ENCODE measurements at regions not wholly inside any gene's neighbourhood (a gene's known extent, or its start where the extent isn't known, plus 50 kb on each side); places are given as distances from the start of the nearest gene placed in this dataset.
"Not testable (repeated sequence)": the region's sequence is repeated elsewhere in the genome, so short reads cannot be mapped to it uniquely, and the experiment has no call there.

DNA sequence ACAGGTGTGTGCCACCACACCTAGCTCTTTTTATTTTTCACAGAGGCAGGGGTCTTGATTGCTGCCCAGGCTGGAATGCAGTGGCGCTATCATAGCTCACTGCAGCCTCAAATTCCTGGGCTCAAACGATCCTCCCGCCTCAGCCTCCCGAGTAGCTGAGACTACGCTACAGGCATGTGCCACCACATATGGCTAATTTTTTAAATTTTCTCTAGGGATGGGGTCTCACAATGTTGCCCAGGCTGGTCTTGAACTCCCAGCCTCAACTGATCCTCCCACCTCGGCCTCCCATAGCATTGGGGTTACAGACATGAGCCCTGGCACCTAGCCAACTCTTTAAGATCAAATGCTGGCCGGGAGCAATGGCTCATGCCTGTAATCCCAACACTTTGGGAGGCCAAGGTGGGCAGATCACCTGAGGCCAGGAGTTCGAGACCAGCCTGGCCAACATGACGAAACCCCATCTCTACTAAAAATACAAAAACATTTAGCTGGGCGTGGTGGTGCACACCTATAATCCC lies 50.6 kb upstream of the MYL10 start:
- H3K4me3 ChIP-seq (ENCODE audit: insufficient read depth, low read depth, low read length); H3K27me3 ChIP-seq (ENCODE audit: control insufficient read depth, insufficient read depth, low read length, poor library complexity, severe bottlenecking); H3K27ac ChIP-seq (ENCODE audit: insufficient read depth, low read depth, low read length, poor library complexity, severe bottlenecking); H3K9me3 ChIP-seq (ENCODE audit: control insufficient read depth, low read length); H3K4me1 ChIP-seq (ENCODE audit: control insufficient read depth, insufficient read depth, low read length); H3K36me3 ChIP-seq (ENCODE audit: control insufficient read depth, insufficient read depth, low read length): not testable (repeated sequence)
- 90 to 93% methylated on average over 10 of the region's 10 CpGs for WGBS, 2 experiments

DNA sequence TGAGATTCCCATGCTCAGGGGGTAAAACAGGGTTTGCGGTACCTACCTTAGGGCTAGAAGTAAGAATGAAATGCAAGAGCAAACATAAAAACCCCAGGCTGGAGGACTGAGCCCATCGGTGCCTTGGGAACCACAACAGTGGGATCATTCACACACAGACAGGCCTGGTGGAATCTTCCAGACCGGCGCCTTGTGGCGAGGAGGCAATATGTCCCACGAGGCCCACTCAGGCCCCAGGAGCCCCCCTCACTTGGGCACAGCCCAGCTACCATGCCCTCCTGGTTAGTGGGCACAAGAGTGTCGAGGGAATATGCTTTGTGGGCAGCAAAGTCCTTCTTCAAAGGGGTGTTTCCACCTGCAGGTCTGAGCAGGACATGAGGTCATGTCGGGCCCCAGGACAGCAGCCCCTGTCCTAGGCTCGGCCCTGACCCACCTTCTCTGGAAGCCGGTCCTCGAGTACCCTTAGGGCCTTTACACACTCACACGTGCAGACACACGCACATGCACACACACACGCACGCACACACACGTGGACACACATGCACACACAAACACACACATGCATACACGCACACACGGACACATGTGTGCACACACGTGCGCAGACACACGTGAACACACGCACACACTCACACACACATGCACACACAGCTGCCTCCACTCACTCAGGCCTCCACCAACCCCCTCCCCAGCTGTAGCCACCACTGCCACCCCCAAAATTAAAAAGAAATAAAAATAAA lies 51.5 kb upstream of the MYL10 start:
- no peak overlapping the region for H3K4me3 ChIP-seq (ENCODE audit: insufficient read depth, low read depth, low read length)

DNA sequence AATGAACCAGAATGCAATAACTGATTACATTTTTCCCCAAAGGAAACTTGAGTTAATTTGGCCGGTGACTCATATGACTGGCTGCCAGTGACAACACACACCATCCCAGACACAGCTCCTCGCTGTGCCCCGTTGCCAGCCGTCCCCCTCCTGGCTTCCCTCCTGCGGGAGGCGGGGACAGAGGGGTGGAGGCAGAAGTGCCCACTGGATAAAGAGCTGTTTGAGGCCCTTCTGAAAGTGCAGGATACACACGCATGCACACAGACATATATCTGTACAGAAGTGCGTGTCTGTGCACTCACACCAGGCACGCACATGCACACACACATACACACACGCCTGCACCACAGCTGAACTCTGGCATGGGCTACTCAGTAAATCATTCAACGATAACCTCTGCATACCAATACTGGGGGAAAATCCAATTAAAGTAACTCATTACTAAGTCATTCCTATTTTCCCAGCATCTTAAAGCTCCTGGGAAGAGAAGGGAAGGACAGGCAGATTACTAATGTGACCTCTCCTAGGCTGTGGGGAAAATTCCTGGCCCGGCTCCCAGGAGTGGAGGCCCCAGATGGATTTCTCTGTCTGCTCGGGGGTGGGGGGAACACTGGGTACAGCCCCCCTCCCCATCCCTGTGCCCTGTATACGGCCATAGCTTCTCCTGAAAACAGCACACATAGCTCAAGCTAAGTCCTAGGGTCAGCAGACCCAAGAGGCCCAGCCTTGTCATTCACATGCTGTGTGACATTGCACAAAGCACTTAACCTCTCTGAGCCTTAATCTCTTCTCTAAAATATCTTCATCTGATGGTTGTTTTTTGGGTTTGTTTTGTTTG lies 52.3 kb upstream of the MYL10 start:
- H3K4me3 ChIP-seq (ENCODE audit: insufficient read depth, low read depth, low read length), result no peak overlapping the region
- no peaks in the 10 kb centered on the region for H3K36me3 ChIP-seq (ENCODE audit: control insufficient read depth, insufficient read depth, low read length)
- no peaks in the 10 kb centered on the region for H3K27me3 ChIP-seq (ENCODE audit: control insufficient read depth, insufficient read depth, low read length, poor library complexity, severe bottlenecking)
- no peaks in the 10 kb centered on the region for H3K9me3 ChIP-seq (ENCODE audit: control insufficient read depth, low read length)
- H3K4me1 ChIP-seq (ENCODE audit: control insufficient read depth, insufficient read depth, low read length), result no peaks in the 10 kb centered on the region
- 83% methylated on average over 14 of the region's 14 CpGs for WGBS, 2 experiments
- H3K27ac ChIP-seq (ENCODE audit: insufficient read depth, low read depth, low read length, poor library complexity, severe bottlenecking), result no peak overlapping the region

More for the DNA sequence above, 51.5 kb upstream of the MYL10 start:
- Histone ChIP-seq H3K4me1 (ENCODE audit: control insufficient read depth, insufficient read depth, low read length) (no peaks in the 10 kb centered on the region), H3K27ac (ENCODE audit: insufficient read depth, low read depth, low read length, poor library complexity, severe bottlenecking) (no peak overlapping the region), H3K36me3 (ENCODE audit: control insufficient read depth, insufficient read depth, low read length) (no peaks in the 10 kb centered on the region), H3K27me3 (ENCODE audit: control insufficient read depth, insufficient read depth, low read length, poor library complexity, severe bottlenecking) (no peaks in the 10 kb centered on the region), H3K9me3 (ENCODE audit: control insufficient read depth, low read length) (no peaks in the 10 kb centered on the region)
- WGBS, 2 experiments, result 91 to 92% methylated on average over 22 of the region's 22 CpGs

DNA sequence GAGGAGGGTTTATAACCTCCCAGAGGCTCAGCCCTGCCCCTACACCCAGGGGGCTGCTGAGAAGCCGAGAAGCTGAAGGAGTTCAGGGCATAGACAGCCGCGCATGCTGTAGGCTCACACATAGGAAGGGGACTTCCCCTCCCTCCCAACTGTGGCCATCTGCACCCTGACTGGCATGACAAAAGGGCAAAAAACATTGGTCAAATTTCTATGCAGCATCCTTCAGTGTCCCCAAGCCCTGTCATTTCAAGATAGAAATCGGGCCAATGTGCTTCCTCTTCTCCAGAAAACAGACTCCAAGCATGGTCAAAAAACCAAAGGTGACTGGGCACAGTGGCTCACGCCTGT lies 55.9 kb upstream of the MYL10 start:
- no peak overlapping the region for H3K4me3 ChIP-seq (ENCODE audit: insufficient read depth, low read depth, low read length)
- no peaks in the 10 kb centered on the region for H3K9me3 ChIP-seq (ENCODE audit: control insufficient read depth, low read length)
- no peaks in the 10 kb centered on the region for H3K36me3 ChIP-seq (ENCODE audit: control insufficient read depth, insufficient read depth, low read length)
- WGBS, 2 experiments, result 83 to 85% methylated on average over 5 of the region's 5 CpGs
- H3K27me3 ChIP-seq (ENCODE audit: control insufficient read depth, insufficient read depth, low read length, poor library complexity, severe bottlenecking), result peaks cover 6% of the 10 kb centered on the region
- peaks cover 5% of the 10 kb centered on the region for H3K4me1 ChIP-seq (ENCODE audit: control insufficient read depth, insufficient read depth, low read length)
- no peak overlapping the region for H3K27ac ChIP-seq (ENCODE audit: insufficient read depth, low read depth, low read length, poor library complexity, severe bottlenecking)

DNA sequence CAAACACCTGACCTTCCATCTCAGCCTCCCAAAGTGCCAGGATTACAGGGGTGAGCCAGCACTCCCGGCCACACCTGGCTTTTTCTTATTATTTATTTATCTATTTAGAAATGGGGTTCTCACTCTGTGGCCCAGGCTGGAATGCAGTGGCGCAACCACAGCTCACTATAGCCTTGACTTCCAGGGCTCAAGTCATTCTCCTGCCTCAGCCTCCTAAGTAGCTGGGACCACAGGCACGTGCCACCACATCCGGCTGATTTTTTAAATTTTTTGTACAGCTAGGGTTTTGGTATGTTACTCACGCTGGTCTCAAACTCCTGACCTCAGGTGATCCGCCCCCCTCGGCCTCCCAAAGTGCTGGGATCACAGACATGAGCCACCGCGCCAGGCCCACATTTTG lies 56.9 kb upstream of the MYL10 start:
- H3K36me3 ChIP-seq (ENCODE audit: control insufficient read depth, insufficient read depth, low read length), result no peaks in the 10 kb centered on the region
- H3K27ac ChIP-seq (ENCODE audit: insufficient read depth, low read depth, low read length, poor library complexity, severe bottlenecking), result no peak overlapping the region
- peaks cover 5% of the 10 kb centered on the region for H3K4me1 ChIP-seq (ENCODE audit: control insufficient read depth, insufficient read depth, low read length)
- peaks cover 6% of the 10 kb centered on the region for H3K27me3 ChIP-seq (ENCODE audit: control insufficient read depth, insufficient read depth, low read length, poor library complexity, severe bottlenecking)
- H3K9me3 ChIP-seq (ENCODE audit: control insufficient read depth, low read length), result no peaks in the 10 kb centered on the region
- no peak overlapping the region for H3K4me3 ChIP-seq (ENCODE audit: insufficient read depth, low read depth, low read length)
- WGBS, 2 experiments, result 86 to 90% methylated on average over 9 of the region's 9 CpGs

DNA sequence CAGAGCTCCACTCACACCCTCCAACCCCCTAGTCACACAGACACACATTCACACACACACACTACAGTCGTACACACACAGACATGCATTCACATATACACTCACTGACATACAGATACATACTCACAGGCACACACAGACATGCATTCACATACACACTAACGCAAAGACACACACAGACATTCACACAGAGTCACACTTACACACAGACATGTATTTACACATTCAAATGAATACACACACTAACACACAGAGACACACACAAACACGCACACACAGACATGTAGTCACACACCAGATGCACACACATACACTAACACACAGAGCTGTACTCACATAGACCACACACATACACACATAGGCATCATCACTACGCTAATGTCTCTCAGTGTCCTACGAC lies 58.0 kb upstream of the MYL10 start:
- whole genome bisulfite sequencing, 2 experiments, result 82 to 86% methylated on average over 5 of the region's 5 CpGs

DNA sequence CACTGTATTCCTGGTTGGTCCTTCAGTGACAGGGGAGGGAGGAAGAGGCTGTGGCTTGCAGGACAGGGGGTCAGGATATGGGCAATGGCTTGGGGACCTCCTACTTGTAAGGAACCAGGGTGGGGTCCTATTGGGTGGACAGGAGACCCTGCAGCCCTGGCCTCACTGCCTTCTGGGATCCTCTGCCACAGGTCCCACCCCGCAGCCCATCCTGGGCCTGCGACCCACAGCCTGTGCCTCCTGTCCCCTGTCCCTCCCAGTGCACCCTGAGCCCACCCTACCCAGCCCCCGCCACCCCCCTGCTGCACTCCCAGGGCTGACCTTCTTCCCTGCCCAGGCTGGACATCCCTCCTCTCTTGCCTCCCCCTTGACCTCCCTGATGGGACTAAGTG lies 58.7 kb upstream of the MYL10 start:
- Histone ChIP-seq H3K27ac (ENCODE audit: insufficient read depth, low read depth, low read length, poor library complexity, severe bottlenecking) (no peak overlapping the region), H3K9me3 (ENCODE audit: control insufficient read depth, low read length) (no peaks in the 10 kb centered on the region), H3K36me3 (ENCODE audit: control insufficient read depth, insufficient read depth, low read length) (no peaks in the 10 kb centered on the region), H3K4me1 (ENCODE audit: control insufficient read depth, insufficient read depth, low read length) (peaks cover 13% of the 10 kb centered on the region), H3K27me3 (ENCODE audit: control insufficient read depth, insufficient read depth, low read length, poor library complexity, severe bottlenecking) (peaks cover 6% of the 10 kb centered on the region), H3K4me3 (ENCODE audit: insufficient read depth, low read depth, low read length) (no peak overlapping the region)
- WGBS, 2 experiments, result 72 to 76% methylated on average over 2 of the region's 3 CpGs

More for the DNA sequence above, 58.0 kb upstream of the MYL10 start:
- no peaks in the 10 kb centered on the region for H3K9me3 ChIP-seq (ENCODE audit: control insufficient read depth, low read length)
- H3K27me3 ChIP-seq (ENCODE audit: control insufficient read depth, insufficient read depth, low read length, poor library complexity, severe bottlenecking), result peaks cover 6% of the 10 kb centered on the region
- no peaks in the 10 kb centered on the region for H3K36me3 ChIP-seq (ENCODE audit: control insufficient read depth, insufficient read depth, low read length)
- H3K4me1 ChIP-seq (ENCODE audit: control insufficient read depth, insufficient read depth, low read length), result peaks cover 8% of the 10 kb centered on the region
- no peak overlapping the region for H3K27ac ChIP-seq (ENCODE audit: insufficient read depth, low read depth, low read length, poor library complexity, severe bottlenecking)
- no peak overlapping the region for H3K4me3 ChIP-seq (ENCODE audit: insufficient read depth, low read depth, low read length)

DNA sequence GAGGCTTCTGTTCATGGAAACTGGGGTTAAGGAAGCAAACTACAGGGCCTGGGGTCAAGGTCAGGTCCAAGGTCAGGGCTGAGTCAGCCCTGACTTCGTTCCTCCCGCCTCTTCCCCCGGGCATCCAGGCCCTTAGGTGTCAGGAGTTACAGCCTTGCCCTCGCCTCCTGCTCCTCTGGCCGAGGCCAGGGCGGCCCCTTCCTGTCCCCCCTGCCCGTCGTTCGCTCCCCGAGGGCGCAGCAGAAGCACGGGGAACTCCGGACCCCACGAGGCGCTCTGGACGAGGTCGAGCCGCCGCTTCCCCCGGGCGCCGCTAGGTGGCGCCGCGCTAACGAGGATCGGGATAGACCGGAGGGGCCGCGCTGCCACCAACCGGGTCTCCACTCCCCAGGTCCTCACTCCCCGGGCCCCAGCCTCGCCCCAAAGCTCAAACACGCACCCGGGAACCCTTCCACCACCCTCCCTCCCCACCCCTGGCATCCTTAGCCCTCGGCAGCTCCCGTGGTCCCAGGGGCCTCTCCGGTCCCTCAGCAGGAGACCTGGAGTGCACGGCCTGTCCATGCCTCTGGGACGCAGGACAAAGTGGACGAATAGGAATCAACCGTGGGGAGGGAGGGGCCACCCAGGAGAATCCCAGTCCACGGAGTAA lies 59.2 kb upstream of the MYL10 start:
- Histone ChIP-seq H3K27ac (ENCODE audit: insufficient read depth, low read depth, low read length, poor library complexity, severe bottlenecking) (no peak overlapping the region), H3K4me3 (ENCODE audit: insufficient read depth, low read depth, low read length) (no peak overlapping the region), H3K36me3 (ENCODE audit: control insufficient read depth, insufficient read depth, low read length) (no peaks in the 10 kb centered on the region), H3K9me3 (ENCODE audit: control insufficient read depth, low read length) (no peaks in the 10 kb centered on the region), H3K27me3 (ENCODE audit: control insufficient read depth, insufficient read depth, low read length, poor library complexity, severe bottlenecking) (peaks cover 6% of the 10 kb centered on the region), H3K4me1 (ENCODE audit: control insufficient read depth, insufficient read depth, low read length) (peaks cover 13% of the 10 kb centered on the region)
- WGBS, 2 experiments, result 12% methylated on average over 43 of the region's 43 CpGs

DNA sequence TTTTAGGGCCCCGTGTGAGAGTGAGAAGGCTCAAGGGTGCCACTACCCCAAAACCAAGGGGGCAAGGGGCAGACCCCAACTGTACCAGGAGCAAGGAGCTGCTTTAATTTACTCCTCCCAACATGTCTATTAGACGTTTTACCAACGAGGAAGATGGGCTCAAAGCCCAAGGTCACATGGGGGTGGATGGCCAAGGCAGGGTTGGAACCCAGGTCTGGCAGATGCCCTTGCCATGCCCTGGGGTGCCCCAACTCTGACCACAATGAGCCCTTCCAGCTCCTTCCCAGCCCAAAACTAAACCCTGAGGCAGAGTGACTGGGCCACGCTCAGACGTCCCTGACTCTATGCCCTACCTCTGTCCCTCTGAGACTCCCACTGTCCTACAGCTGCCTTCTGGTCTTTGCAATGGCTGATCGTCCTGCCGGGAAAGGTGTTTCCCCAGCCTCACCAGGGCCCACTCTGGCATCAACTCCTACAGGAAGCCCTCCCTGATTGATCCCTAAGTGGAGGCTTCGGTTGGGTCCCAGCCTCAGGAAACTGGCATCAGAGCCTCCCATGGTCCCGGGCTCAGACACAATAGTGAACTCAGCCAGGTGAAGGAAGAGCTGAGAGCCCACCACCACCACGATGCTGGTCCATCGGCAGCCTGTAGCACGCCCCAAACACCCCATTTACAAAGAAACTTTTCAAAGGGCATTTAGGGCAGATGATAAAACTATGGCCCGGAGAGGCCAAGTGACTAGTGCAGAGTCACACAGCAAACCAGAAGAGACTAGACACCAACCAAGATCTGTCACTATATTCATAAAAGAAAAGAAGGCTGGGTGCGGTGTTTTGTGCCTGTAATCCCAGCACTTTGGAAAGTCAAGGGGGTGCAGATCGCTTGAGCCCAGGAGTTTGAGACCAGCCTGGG lies 60.2 kb upstream of the MYL10 start:
- H3K27ac ChIP-seq (ENCODE audit: insufficient read depth, low read depth, low read length, poor library complexity, severe bottlenecking), result no peak overlapping the region

More for the DNA sequence above, 60.2 kb upstream of the MYL10 start:
- Histone ChIP-seq H3K4me1 (ENCODE audit: control insufficient read depth, insufficient read depth, low read length) (peaks cover 13% of the 10 kb centered on the region), H3K36me3 (ENCODE audit: control insufficient read depth, insufficient read depth, low read length) (no peaks in the 10 kb centered on the region), H3K4me3 (ENCODE audit: insufficient read depth, low read depth, low read length) (no peak overlapping the region), H3K27me3 (ENCODE audit: control insufficient read depth, insufficient read depth, low read length, poor library complexity, severe bottlenecking) (peaks cover 6% of the 10 kb centered on the region), H3K9me3 (ENCODE audit: control insufficient read depth, low read length) (no peaks in the 10 kb centered on the region)
- WGBS, 2 experiments, result 84 to 86% methylated on average over 15 of the region's 15 CpGs
